AG09319 (cell line): ENCODE measurements at regions not wholly inside any gene's neighbourhood (a gene's known extent, or its start where the extent isn't known, plus 50 kb on each side); places are given as distances from the start of the nearest gene placed in this dataset.

Experiments used
- DNase-seq: peaks from one replicate; pipeline ENCODE4 v3.0.0-alpha.2; 2010; ENCODE audit warnings: low read depth; ENCODE audit errors: extremely low read depth
- CTCF ChIP-seq: IDR thresholded peaks from 2 replicates; pipeline ENCODE4 v1.5.1; 2011; ENCODE audit warnings: low read depth, mild to moderate bottlenecking, inconsistent platforms, low read length, moderate library complexity

- no peak for DNase-seq
- no peak for TF ChIP-seq CTCF
Measured at GRCh38 chr12:130088504-130088903, 73.8 kb upstream of the FZD10 start.

GRCh38 chr12:130090542-130090941 lies 71.7 kb upstream of the FZD10 start:
- DNase-seq: no peak
- no peak for TF ChIP-seq CTCF

- DNase-seq: no peak
- TF ChIP-seq CTCF: no peak
Measured at GRCh38 chr12:130093380-130093779, 68.9 kb upstream of the FZD10 start.

GRCh38 chr12:130097342-130097741 lies 64.9 kb upstream of the FZD10 start:
- no peak for TF ChIP-seq CTCF
- DNase-seq: no peak

- TF ChIP-seq CTCF: no peak
- no peak for DNase-seq
Measured at GRCh38 chr12:130097798-130098255, 64.4 kb upstream of the FZD10 start.

- TF ChIP-seq CTCF: no peak
- DNase-seq: no peak
Measured at GRCh38 chr12:130098301-130099005, 63.8 kb upstream of the FZD10 start.

GRCh38 chr12:130100634-130101362 lies 61.5 kb upstream of the FZD10 start:
- TF ChIP-seq CTCF: no peak
- no peak for DNase-seq
